Right renal cortex interstitium (tissue), 3 donors: ENCODE measurements at regions not wholly inside any gene's neighbourhood (a gene's known extent, or its start where the extent isn't known, plus 50 kb on each side); places are given as distances from the start of the nearest gene placed in this dataset.

ENCODE experiments used
- DNase-seq, 3 donors: peaks; one replicate each; pipeline ENCODE4 v3.0.0-alpha.2; 2013; ENCODE audit warnings: low read depth in 3 of 3, low spot score in 2 of 3

- no peak for DNase-seq
Observed at GRCh38 chr5:173778152-173778782, 109.9 kb upstream of the CPEB4 start.

GRCh38 chr5:173778784-173779304, 109.3 kb upstream of the CPEB4 start:
- no peak for DNase-seq

DNA sequence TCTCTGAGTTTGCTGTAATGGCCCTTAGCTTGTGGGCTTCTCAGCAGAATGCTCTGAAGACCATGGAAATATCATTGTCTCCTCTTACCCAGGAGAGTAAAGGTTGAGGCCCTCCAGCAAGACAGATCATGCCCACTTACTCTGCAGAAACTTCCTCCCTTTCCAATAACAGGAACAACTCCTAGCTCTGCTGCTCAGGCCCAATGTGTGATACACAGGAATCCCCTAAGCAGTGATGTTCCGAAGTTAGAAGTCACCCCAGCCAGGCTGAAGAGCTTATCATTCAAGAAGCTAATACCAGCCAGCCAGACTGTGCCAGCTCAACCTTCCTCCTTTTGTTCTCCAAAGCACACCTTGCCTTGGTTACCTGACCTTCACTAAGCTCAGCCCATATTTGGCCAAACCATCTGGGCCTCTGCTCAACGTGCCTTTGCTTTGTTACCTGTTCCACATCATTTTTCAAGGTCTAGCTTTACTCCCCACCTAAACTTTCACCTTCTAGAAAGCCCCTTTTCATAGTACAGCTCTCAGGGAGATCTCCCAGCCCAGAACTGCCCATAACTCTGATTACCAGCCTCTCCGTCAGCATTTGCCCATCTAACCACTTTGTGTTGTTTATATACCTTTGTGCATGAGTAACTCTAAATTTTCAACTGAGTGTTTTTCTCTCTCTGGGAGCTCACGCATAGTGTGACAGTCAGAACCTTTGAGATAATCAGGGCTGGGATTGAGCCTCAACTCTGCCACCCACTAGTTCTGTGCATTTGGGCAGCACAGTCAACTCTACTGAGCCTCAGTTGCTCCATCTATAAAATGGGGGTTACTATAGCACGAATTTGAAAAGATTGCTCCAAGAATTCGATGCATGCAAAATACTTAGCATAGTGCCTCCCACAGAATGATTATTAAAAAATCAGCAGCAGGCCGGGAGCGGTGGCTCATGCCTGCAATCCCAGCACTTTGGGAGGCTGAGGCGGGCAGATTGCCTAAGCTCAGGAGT, 107.6 kb upstream of the CPEB4 start:
- no peak for DNase-seq

- no peak for DNase-seq
Observed at GRCh38 chr5:173781432-173781815, 106.7 kb upstream of the CPEB4 start.

GRCh38 chr5:173781816-173782670, 106.1 kb upstream of the CPEB4 start:
- DNase-seq, result no peak

DNA sequence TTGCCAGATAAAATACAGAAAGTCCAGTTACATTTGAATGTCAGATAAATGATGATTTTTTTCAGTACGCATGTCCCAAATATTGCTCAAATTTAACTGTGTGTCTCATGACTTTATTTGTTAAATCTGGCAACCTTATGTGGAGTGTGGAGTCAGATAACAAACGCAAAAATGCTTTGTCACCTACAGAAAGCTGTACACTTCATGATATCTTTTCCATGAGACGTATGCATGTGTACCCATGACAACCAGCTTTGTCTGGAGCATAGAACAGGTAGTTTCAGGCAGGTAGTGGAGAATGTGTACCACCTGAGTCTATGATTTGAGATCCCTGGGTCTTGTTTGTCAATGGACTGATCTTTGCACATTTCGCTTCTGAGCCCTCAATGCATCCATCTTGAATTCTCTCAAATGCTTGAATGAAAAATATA, 105.5 kb upstream of the CPEB4 start:
- DNase-seq, result no peak

DNA sequence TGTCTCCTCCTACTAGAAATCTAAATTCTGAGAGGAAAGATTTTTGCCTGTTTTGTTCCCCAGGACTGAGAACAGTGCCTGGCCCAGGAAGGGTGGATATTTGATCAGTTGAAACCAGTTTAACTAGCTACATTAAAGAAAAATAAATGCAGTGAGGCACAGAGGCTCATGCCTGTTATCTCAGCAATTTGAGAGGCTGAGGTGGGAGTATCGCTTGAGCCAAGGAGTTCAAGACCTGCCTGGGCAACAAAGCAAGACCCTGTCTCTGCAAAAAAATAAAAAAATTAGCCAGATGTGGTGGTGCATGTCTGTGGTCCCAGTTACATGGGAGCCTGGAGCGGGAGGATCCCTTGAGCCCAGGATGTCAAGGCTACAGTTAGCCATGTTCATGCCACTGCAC, 104.8 kb upstream of the CPEB4 start:
- no peak for DNase-seq

DNA sequence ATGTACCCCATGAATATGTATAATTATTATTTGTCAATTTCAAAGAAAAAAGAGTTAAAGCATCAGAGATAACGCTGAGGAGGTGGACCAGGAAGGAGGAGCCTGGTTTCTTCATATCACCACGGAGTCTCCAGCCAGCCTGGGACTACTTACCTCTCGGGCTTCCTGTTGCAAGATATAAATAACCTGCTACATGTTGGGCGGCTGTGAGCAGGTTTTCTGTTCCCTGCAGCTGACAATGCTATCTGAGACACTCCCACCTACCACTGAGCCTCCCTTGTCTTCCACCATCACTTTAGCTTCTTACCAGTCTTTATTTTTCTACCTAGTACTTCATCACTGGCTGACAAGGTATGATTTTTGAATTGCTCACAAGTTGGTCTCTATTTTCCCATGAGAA, 102.7 kb upstream of the CPEB4 start:
- no peak for DNase-seq

DNA sequence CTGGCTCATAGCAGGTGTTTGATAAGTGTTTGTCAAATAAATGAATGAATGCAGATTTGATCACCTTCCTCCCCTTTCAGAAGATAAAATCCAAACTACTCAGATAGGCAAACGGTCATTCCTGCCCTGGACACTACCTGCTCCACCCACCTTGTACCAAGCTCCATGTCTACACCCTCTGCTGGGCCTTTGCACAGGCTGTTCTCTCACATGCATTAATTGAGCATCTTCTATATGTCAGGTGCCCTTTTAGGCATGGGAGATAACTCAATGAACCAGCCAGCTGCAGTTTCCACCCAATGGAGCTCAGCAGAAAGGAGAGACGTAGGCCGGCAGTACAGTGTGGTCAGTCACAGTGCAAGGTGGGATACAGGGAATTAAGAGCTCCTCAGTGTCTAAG, 102.3 kb upstream of the CPEB4 start:
- DNase-seq, result no peak

- no peak for DNase-seq
Observed at GRCh38 chr5:173786286-173787187, 101.6 kb upstream of the CPEB4 start.

GRCh38 chr5:173789031-173789920, 98.9 kb upstream of the CPEB4 start:
- DNase-seq, result no peak

DNA sequence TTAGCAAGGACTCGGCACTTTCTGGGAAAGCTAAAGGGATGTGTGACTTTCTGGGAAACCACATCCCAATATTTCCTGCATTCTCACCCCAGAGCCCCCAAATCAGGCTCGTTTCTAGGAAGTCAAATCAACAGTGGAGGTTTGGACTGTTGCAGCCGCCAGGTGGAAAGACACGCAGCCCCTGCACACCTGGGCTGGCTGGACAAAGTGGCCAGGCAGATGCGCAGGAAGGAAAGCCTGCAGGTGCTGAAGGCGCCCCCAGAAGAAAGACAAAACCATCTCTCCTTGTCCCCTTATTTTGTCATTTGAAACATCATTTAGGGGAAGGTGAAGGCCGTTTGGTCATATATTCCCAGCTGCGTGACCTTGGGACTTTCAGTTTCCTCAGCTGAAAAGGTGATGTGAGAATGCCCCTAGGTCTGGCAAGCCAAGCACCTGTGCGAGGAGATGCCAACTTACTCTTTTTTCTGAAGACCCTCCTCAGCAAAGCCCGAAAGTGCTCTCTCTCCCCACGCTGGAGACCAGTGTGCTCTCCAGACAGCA, 97.9 kb upstream of the CPEB4 start:
- DNase-seq, result no peak

- DNase-seq, result no peak
Observed at GRCh38 chr5:173790836-173791546, 97.2 kb upstream of the CPEB4 start.

GRCh38 chr5:173791878-173792277, 96.3 kb upstream of the CPEB4 start:
- no peak for DNase-seq

- DNase-seq, result no peak
Observed at GRCh38 chr5:173792781-173793547, 95.2 kb upstream of the CPEB4 start.

- no peak for DNase-seq
Observed at GRCh38 chr5:173793648-173794548, 94.3 kb upstream of the CPEB4 start.
